CD4-positive, alpha-beta T cell treated with Interferon alpha-2 for 1 hour (primary cell): ENCODE measurements at regions not wholly inside any gene's neighbourhood (a gene's known extent, or its start where the extent isn't known, plus 50 kb on each side); places are given as distances from the start of the nearest gene placed in this dataset.
"Not testable (repeated sequence)": the region's sequence is repeated elsewhere in the genome, so short reads cannot be mapped to it uniquely, and the experiment has no call there.

Experiments
- DNase-seq, 2 donors: peaks; one replicate each; pipeline ENCODE4 v3.0.0-alpha.2; 2020 to 2022

DNA sequence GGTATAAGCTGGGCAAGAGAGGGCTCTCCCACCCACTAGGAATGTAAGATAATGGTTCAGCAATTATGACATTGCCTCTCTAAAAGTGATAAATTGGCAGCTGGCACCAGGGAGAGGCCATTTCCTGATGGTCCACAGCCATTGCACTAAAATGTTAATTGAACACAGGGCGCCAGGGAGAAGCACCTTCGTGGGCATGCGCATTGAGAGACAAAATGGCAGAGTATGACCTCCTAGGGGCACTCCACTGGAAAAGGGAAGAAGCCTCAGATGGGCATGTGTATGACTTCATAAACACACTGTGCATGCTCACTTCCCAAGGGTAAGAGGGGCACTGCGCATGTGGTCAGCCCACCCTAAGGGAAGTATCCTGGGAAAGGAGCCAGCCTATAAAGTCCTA, 419.2 kb downstream of the AGTPBP1 start:
- DNase-seq: no peak

DNA sequence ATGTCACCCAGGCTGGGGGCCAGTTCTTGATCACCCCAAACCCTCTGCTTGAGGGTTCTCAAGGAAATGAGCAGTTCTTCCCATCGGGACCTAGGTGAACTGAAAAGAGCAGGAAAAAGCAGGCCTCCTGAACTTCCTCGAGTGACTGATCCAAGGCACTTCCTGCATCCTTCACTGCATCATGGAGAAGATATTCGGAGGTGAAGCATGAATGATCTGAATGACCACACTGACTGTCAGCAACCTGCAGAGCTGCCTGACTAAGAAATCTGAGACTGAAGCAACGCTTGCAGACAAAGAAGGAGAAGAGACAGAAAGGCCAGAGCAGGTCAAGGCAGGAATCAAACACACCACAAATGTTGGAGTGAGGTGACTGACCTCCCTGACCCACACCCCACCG, 420.2 kb downstream of the AGTPBP1 start:
- DNase-seq: no peak

DNA sequence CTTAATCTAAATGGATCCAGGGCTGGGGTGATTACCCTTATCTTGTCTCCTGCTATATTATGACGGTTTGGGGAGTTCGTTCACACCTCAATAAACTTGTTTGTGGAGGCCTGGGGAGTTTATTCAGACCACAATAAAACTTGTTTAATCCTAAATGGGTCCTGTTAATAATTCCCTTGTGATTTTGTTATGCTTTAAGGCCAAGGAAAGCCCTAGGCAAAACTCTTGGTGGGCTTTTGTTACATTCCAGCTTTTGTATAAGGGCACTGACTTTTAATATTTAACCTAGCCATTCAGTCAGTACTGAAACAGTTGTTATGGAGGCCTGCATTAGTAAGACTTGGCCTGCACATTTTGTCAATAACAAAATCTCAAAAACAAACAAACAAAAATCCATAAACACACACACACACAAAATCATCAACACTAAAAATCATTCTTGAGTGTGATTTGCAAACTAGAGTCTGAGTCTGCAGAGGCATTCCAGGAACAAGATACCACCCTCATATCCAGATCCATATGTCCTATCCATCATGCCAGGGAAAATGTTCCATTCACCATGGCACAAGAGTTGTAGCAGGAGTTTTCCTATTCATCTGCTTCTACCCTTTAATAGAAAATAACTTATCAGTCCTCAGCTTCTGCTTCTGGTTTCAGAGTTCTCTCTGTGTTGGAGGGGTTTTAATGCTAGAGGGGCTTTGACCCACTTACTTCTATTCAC, 421.7 kb downstream of the AGTPBP1 start:
- no peak for DNase-seq

DNA sequence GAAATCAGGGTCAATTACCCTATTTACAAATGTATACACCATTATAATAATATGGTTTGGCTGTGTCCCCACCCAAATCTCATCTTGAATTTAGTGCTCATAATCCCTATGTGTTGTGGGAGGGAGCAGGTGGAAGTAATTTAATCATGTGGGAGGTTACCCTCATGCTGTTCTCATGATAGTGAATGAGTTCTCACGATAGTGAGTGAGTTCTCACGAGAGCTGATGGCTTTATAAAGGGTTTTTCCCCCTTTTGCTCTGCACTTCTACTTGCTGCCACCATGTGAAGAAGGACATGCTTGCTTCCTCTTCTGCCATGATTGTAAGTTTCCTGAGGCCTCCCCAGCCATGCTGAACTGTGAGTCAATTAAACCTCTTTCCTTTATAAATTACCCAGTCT, 426.2 kb downstream of the AGTPBP1 start:
- DNase-seq: not testable (repeated sequence)

DNA sequence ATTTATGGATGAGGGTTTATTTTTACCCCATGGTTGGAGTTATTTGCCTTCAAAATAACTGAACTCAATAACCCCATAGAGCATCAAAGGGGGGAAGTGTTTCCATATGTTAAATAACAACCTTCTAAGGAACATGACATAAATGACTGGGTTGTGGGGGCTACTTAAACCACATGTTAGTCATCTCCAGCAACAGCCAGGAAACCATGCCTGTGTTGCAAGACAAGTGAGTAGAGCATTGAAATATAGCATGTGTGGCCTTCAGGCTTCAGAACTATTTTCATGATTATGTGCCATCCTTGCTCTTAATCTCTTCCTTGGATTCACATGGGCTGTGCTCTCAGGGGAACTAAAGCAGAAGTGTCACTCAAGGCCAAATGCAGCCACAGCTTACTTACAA, 431.2 kb downstream of the AGTPBP1 start:
- no peak for DNase-seq

DNA sequence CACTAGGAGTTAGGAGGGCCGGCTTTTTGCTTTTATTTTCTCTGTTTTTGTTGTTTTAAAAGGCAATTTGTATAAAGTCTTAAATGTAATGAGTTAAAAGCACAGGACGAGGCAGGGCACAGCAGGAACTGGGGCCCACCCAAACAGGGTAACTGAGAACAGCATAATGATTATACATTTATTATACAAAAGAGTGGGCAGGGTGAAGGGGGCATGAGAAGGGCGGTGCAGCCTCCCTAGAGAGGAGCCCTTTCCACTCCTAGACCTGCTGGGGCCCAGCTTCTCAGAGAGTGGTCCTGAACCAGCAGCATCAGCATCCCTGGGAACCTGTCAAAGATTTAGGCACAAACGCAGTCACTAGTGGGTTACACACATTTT, 438.0 kb downstream of the AGTPBP1 start:
- DNase-seq: no peak

DNA sequence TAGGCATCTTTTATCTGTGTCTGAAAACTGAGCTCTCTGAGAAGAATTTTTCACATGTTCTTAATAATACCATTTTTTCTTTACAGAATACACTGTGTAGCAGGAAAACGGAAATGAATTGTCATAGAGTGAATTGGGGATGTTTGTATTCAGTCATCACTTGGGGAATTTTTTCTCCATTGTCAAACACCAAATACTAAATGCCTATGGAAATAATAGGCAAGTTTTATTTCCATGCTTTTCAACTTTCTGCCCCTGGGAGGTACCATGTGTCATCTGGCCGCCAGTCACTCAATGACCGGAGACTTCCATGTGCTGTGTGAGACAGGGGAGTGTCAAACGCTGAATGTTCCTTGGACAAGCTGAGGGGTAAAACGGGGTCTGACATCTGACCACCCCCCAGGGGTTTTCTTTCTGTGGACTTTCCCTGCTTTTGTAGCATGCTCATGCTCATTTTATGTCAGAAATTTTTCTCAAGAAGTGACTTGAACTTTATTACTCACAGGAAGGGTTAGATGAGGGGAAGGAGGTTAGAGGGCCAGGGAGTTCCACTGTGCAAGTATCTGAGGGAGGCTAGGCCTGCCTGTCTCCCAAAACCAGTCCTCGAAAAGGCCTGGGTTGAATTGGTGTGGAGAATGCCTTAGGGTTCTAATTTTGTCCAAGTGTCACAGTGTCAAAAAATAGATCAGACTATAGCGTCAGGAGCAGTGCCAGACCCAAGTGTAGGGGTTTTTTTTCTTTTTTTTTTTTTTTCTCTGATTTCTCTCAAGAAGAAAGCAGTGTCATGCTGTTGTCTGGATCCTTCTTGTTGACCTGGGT, 438.6 kb downstream of the AGTPBP1 start:
- DNase-seq: no peak

DNA sequence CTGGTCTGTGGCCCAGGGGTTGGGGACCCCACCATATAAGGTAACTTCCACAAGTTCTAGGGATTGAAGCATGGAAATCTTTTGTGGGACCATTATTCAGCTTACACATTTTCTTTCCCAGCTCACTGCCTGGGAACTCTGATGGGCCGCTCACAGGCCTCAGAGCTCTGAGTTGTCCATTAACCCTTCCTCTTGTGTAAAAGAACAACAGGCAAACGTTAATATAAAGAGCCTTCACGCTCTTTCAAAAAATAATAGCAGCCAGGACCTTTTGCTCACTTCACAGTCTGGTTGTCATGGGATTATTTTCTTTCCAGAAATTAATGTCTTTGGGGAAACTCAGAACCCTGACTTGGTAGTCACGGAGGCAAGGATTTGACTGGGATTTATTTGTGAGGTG, 443.3 kb downstream of the AGTPBP1 start:
- no peak for DNase-seq

DNA sequence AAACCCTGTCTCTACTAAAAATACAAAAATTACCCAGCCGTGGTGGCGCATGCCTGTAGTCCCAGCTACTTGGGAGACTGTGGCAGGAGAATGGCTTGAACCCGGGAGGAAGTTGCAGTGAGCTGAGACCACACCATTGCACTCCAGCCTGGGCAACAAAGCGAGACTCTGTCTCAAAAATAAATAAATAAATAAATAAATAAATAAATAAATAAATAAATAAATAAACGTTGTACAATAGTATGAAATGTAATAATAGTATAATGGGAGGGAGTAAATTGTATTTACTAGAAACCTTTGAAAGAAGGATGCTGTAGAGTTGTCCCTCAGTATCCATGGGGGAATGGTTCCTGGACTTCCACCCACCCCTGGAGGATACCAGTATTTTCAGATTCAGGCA, 446.5 kb downstream of the AGTPBP1 start:
- DNase-seq: not testable (repeated sequence)

DNA sequence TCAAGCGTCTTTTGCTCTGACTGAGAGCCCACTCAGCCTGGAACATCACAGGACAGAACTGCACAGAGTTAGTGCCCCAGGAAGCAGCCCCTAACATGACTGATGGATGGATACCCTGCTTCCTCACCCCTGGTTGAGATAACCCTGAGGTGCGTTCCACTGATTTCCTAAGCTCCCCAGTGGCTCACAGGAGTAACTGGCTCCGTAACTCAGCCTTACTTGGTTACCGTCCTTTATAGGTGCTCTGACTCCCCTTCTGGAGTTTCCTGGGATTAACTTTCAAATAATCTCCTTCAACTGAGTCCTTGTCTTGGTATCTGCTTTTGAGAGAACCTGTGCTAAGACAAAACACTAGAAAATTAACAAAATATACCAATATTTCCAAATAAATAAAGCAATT, 449.5 kb downstream of the AGTPBP1 start:
- no peak for DNase-seq

DNA sequence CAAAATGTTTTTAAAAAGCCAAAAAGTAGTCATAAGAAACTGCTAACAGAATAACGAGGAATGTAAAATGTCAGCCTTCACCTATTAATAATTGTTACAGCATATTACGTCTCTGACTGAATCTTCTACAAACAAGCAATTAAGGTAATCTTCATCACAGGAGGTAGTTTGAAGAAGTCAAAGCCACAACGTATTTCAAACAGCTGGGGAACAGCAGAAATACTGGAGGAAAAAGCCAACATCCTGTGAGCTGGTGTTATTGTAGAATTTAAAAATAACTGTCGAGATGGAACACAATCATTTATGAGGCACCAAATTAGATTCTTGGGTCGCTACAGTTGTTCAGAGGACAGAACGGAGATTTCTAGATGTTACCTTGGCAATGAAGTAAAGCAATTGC, 450.5 kb downstream of the AGTPBP1 start:
- DNase-seq: no peak

DNA sequence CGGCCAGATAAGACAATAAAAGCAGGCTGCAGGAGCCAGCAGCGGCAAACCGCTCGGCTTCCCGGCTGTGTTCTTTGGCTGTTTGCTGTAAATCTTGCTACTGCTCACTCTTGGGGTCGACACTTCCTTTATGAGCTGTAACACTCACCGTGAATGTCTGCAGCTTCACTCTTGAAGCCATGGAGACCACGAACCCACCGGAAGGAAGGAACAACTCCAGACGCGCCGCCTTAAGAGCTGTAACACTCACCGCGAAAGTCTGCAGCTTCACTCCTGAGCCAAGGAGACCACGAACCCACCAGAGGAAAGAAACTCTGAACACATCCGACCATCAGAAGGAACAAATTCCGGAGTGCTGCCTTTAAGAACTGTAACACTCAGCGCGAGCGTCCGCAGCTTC, 451.7 kb downstream of the AGTPBP1 start:
- peak; percentile 8 to 23 for DNase-seq

DNA sequence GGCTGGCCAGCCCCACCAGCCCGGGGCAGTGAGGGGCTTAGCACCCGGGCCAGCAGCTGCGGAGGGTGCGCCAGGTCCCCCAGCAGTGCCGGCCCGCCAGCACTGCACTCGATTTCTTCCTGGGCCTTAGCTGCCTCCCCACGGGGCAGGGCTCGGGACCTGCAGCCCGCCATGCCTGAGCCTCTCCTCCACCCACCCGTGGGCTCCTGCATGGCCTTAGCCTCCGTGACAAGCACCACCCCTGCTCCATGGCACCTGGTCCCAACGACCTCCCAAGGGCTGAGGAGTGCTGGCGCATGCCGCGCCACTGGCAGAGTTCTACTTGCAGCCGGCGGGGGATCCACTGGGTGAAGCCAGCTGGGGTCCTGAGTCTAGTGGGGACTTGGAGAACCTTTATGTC, 452.6 kb downstream of the AGTPBP1 start:
- DNase-seq: no peak

DNA sequence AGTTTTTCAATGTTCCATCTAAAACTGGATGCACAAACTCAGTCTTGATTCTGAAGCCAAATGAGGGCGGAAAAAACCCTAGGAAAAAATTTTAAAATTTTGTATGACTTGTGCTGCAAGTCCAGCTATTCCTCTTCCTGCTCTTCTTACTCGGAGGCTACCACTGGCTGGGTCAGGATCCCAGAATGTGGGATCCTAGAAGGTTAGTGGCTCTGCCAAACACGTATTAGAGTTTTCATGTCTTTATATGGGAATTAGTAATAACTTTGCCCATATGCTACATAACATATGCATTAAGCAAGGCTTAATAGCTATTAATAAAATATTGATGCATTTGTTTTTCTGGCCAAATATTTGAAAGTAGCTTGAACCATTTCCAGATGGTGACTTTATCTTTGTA, 458.3 kb downstream of the AGTPBP1 start:
- DNase-seq: no peak

DNA sequence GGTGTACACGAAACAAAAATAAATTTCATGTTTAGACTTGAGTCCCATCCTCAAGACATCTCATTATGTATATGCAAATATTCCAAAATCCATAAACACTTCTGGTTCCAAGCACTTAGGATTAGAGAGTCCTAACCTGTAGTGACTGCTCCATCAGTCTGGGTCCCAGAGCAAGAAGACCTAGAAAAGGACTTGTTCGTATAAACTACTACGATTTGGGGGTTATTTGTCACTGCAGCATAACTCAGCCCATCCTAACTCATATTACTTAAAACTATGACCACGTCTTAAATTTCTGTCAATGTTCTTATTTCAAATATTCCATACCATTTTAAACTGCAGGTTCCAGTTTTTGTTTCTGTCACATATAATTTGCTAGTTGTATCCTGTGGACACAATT, 463.0 kb downstream of the AGTPBP1 start:
- no peak for DNase-seq

DNA sequence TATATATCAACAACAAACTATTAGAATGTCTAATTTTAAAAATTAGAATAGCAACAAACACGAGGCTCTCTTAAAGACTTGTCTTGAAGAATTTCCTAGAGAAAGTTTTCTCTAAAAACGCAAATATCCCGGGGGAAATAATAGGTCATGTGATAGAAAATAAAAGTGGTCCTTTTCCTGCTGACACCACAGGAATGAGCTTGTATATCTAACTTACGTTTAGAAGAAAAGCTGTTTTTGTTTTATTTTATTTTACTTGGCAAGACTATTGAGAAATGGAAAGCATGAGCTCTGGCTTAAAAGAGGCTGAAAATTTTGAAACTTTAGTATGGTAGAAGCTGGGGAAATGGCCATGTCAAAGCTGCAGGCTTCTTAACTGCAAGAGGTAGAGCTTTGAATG, 465.0 kb downstream of the AGTPBP1 start:
- no peak for DNase-seq

DNA sequence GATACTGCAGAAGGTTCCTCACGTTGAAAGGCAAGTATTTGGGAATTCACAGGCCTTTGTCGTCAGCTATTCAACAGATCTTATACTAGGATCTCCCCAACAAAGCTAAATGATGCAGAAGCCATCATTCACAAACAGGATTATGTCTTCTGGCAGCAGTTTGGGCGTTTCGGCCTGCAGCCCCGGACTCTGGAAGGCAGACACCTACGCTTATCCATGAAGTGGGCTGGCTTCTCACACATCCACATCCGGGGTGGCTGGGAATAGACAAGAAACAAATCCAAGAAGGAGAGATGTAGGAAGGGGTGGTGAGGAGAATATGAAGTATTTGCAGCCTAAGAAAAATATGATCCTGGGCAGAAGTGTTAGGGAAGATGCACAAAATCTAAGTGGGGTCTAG, 471.9 kb downstream of the AGTPBP1 start:
- DNase-seq: no peak

DNA sequence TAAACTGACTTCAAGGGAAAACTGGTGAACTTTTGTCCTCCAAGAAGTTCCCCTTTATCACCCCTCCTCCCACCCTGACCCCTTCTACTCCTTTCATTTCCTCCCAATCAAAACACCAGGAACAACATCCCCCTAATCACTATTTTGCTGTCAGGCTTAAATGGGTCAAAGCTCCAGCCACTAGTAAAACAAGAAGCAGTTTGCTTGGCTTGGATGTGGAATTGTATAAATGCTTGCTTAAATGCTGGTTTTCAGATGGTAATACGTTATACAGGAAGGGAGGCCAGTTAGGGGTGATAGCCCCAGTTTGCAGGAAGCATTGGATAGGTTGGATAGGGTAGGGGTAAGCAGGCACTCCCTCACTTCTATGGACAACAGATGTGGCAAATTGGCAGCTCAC, 473.6 kb downstream of the AGTPBP1 start:
- DNase-seq: no peak

DNA sequence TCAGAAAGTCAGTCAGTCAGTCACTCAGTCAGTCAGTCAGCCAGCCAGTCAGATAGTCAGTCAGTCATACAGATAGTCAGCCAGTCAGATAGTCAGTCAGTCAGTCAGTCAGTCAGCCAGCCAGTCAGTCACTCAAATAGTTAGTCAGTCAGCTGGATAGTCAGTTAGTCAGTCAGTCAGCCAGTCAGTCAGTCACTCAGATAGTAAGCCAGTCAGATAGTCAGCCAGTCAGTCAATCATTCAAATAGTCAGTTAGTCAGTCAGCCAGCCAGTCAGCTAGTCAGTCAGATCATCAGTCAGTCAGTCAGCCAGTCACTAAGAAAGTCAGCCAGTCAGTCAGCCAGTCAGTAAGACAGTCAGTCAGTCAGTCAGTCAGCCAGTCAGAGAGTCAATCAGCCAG, 477.1 kb downstream of the AGTPBP1 start:
- DNase-seq: no peak

DNA sequence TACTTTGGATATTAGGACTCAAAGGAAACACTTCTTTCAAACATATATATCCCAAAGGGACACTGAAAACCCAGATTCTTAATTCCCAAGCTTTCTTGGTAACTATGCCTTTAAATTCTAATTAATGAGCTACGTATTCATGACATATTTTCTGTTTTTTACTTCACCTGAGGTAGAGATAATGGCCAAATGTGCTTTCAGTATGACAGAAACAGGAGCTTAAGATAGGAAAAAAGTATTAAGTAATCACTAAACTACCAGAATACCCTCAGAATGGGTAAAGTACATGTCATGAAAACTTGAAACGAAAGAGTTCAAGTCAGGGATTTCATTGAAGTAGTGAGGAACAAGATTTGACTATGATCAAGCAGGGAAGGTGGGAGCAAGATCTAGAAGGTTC, 478.5 kb downstream of the AGTPBP1 start:
- no peak for DNase-seq

DNA sequence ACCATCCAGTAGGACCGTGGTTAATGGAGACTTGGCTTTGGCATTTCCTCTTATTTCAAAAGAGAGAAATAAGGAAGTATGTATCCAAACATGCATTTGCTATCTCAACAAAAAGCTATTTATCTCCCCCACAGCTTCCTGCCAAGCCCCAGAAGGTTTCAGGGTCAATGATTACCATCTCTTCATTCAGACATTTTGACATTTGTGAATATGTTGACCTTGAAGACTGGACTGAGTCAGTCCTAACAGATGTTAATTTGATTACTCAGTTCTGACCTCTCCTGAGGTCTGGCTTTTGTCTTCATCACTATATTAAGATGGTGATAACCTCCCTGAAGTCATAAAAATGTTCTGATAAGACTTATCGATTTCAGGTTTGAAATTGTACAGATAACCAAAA, 479.4 kb downstream of the AGTPBP1 start:
- DNase-seq: no peak

DNA sequence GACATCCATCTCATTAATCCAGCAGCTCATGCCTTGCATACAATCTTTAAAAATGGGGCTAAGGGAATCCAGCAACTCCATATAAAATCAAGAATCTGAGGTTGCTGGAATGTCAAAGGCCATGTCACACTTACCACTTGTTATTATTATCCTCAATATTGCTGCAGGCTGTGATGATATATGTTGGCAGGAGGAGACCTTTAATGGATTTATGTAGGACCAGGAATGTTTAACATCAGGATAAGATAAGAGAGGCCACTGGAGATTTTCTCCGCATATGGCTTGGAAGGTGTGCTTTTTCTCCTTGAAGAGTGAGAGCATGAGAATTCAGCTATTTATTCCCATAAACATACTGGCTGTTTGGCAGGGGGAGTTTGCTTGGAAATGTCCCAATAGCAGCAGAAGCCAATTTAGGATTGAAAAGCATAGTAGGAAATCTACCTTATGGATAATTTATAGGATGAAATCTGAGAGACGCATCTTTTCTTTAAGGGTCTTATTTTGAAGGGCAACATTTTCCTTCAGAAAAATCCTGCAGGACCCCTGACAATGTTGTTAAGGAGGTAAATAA, 481.4 kb downstream of the AGTPBP1 start:
- no peak for DNase-seq

DNA sequence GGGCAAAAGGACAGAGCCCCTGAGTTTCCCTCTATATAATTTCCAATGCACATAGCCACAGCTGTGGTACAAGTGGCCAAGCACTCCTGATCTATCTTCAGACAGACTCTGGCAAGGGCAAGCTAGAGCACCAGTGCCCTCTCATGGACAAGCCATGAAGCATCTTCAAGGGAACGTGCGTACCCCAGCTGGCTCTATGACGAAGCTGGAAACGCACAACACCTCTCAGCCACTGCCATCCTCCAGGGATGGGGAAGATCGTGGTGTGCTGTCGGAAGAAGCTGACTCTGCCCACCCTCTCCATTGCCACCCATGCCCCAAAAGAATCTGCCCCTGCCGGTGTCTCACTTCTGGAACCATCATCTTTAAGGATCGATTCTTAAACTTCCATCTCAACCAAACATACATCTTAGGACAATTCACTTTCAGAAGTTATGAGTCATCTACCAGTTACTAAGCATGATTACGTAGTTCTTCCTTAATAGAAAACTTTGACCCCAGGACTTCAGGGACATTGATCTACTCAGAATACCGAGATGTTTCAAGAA, 482.9 kb downstream of the AGTPBP1 start:
- DNase-seq: no peak

DNA sequence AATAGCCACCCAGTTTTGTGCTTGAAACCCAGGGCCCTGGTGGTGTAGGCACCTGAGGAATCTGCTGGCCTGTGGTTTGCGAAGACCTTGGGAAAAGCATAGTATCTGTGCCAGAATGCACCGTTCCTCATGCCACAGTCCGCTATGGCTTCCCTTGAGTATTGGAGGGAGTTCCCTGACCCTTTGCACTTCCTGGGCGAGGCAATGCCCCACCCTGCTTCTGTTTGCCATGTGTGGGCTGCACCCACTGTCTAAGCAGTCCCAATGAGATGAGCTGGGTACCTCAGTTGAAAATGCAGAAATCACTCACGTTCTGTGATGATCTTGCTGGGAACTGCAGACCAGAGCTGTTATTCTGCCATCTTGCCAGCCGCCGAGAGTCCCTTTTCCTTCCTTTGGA, 483.5 kb downstream of the AGTPBP1 start:
- no peak for DNase-seq
